HL-60 (cell line): ENCODE measurements at regions not wholly inside any gene's neighbourhood (a gene's known extent, or its start where the extent isn't known, plus 50 kb on each side); places are given as distances from the start of the nearest gene placed in this dataset.

Experiments
- DNase-seq, 2 experiments: peaks; one replicate each; pipeline ENCODE4 v3.0.0-alpha.2; 2010 to 2020; ENCODE audit warnings: low read depth in 1 of 2, low spot score in 1 of 2
- H3K27ac ChIP-seq: fragments of 250-450 bp; sonication (Bioruptor Pico); replicated peaks from 2 replicates; pipeline ENCODE4 v1.5.1; 2020; ENCODE audit warnings: mild to moderate bottlenecking, moderate library complexity
- H3K27me3 ChIP-seq: fragments of 250-450 bp; sonication (Bioruptor Pico); 2 replicates; pipeline ENCODE4 v1.5.1; 2021; ENCODE audit warnings: mild to moderate bottlenecking, moderate library complexity; ENCODE audit not compliant: insufficient read depth, poor library complexity, severe bottlenecking
- H3K4me3 ChIP-seq: replicated peaks from 2 replicates; pipeline ENCODE4 v1.5.1; 2011; ENCODE audit warnings: mild to moderate bottlenecking, control low read depth, low read length; ENCODE audit not compliant: insufficient read depth
- CTCF ChIP-seq: IDR thresholded peaks from one replicate; pipeline ENCODE4 v1.5.1; 2011; ENCODE audit warnings: low read length, control low read depth, inconsistent platforms; ENCODE audit not compliant: insufficient read depth
- GABPA ChIP-seq: IDR thresholded peaks from 2 replicates; pipeline ENCODE4 v1.6.1; 2012; ENCODE audit warnings: low read depth
- POLR2AphosphoS5 ChIP-seq: IDR thresholded peaks from 2 replicates; pipeline ENCODE4 v1.6.1; 2012; ENCODE audit warnings: low read depth
- REST ChIP-seq: IDR thresholded peaks from 2 replicates; pipeline ENCODE4 v1.6.1; 2012; ENCODE audit warnings: low read depth; ENCODE audit not compliant: insufficient replicate concordance
- SPI1 ChIP-seq: IDR thresholded peaks from 2 replicates; pipeline ENCODE4 v1.6.1; 2012; ENCODE audit warnings: low read depth, mild to moderate bottlenecking, borderline replicate concordance

- Histone ChIP-seq H3K4me3 (no peak overlapping the region), H3K27me3 (no peaks in the 10 kb centered on the region), H3K27ac (no peak overlapping the region)
- DNase-seq: no peak
- TF ChIP-seq POLR2AphosphoS5 (no peak), CTCF (no peak), SPI1 (no peak), GABPA (no peak), REST (no peak)
Measured at GRCh38 chr1:82064691-82065090, 264.0 kb downstream of the ADGRL2 start.

GRCh38 chr1:82062206-82062605, 261.5 kb downstream of the ADGRL2 start:
- no peak for TF ChIP-seq CTCF
- TF ChIP-seq SPI1: no peak
- no peak for TF ChIP-seq POLR2AphosphoS5
- no peak for TF ChIP-seq REST
- TF ChIP-seq GABPA: no peak

GRCh38 chr1:82059959-82060358, 259.2 kb downstream of the ADGRL2 start:
- Histone ChIP-seq H3K27me3 (no peaks in the 10 kb centered on the region), H3K4me3 (no peak overlapping the region), H3K27ac (no peak overlapping the region)
- no peak for TF ChIP-seq CTCF
- no peak for TF ChIP-seq GABPA
- TF ChIP-seq SPI1: no peak
- no peak for TF ChIP-seq REST
- no peak for DNase-seq

More at GRCh38 chr1:82062206-82062605, 261.5 kb downstream of the ADGRL2 start:
- no peak for DNase-seq
- H3K4me3 ChIP-seq: no peak overlapping the region
- H3K27me3 ChIP-seq: no peaks in the 10 kb centered on the region
- no peak overlapping the region for H3K27ac ChIP-seq
